Tongue (tissue), 1 donor: ENCODE measurements at regions not wholly inside any gene's neighbourhood (a gene's known extent, or its start where the extent isn't known, plus 50 kb on each side); places are given as distances from the start of the nearest gene placed in this dataset.

Experiments
- DNase-seq: peaks from one replicate; pipeline ENCODE4 v3.0.0-alpha.2; 2015

- no peak for DNase-seq
Measured at GRCh38 chr7:88495881-88496725, 189.4 kb upstream of the STEAP4 start.

DNA sequence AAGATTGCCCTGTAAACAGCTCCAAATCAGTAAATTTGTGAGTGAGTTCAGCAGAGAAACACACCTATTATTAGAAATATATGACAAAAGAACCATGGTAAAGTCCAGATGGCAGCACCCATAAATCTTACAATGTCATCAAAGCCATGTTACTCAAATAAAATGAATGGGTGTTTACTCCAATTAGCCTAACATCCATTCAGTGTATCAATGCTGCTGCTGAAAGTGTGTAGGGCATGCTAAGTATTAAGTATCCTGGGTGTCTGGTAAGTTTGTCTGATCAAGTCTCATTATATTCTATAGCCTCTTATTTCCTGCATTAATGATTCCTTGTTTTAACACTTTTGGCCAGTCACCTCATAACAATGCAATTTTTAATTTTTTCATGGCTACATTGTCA is 185.5 kb upstream of the STEAP4 start:
- no peak for DNase-seq

GRCh38 chr7:88490874-88491273 is 184.2 kb upstream of the STEAP4 start:
- DNase-seq = no peak

DNA sequence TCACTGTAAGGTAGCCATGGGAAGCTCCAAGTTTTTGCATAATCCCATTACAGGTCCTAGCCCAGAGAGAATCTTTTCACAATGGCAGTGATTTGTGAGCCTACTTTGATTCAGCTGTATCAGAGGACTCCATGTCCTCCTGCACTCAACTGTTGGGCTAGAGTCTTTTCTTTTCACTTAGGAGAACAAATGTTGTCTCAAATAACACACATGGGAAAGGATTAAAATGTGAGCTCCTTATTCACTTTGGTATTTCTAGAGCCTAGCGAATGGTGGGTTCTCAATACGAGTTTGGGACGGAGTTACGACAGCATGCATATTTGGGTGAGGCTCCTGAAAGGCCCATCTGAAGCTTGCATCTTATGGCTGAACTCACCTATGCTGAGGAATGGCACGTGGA is 183.5 kb upstream of the STEAP4 start:
- DNase-seq = no peak

GRCh38 chr7:88485821-88486220 is 179.1 kb upstream of the STEAP4 start:
- peak; percentile 46 for DNase-seq

DNA sequence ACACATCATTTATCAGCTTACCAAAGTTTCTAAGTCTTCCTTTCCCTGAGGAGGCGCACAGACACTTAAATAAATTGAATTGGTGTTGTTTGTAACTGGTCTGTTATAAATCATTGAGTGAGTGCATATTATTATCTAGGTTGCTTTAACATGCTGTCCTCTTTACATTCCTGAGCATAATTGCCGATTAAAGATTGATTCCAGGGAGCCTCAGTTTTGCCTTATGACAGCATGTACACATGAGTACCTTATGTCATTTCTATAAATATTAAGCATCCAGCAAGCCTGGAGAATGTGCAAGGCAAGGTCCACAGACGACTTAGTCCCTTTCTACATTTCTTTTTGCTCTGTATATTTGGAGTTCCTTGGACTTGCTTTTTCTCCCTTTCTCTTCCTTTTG is 177.9 kb upstream of the STEAP4 start:
- no peak for DNase-seq

GRCh38 chr7:88480896-88481295 is 174.2 kb upstream of the STEAP4 start:
- peak; percentile 81 for DNase-seq

DNA sequence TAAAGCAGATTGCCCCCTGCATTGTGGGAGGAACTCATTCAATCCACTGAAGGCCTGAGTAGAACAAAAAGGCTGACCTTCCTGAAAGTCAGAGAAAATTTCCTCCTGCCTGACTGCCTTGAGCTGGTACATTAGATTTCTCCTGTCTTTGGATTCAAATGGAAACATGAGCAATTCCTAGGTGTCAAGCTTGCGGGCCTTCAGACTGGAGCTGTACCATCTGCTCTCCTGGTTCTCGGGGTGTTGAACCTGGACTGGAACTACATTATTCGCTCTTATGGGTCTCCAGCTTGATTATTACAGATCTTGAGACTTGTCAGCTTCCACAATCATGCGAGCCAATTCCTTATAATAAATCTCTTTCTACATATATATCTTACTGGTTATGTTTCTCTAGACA is 173.6 kb upstream of the STEAP4 start:
- DNase-seq = peak; percentile 10

- DNase-seq = peak; percentile 89
Measured at GRCh38 chr7:88477976-88478375, 171.3 kb upstream of the STEAP4 start.

DNA sequence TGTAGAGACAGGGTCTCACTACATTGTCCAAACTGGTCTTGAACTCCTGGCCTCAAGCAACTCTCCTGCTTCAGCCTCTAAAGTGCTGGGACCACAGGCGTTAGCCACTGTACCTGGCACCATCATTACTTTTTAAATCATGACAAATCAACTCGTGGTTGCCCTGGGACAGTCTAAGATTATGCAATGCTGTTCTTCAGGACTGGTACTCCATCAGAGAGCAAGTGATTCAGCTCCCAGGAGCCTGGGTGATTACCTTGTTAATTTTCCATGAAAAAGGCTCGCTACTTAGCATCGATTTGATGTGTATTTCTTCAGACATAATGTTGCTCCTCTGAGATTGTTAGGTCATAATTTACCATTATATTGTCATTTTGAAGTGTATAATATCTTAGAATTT is 158.9 kb upstream of the STEAP4 start:
- no peak for DNase-seq

DNA sequence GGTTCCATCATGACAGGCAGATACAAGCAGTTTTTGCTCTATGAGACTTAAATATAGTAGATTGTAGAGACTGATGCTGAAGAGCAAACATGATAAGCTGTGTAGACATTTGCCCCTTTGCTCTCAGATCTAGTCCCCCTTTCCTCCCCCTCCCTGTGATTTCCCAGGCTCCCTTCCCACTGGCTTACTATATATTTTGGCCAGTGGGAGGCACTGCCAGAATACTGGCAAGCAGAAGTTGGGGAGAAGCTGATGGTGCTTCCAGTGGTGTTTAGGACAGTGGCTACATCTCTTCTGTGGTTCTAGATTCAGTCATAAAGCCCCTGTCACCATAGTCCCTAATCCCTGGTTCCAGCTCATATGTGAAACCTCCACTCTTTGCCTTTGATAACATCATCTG is 156.1 kb upstream of the STEAP4 start:
- DNase-seq = no peak

- no peak for DNase-seq
Measured at GRCh38 chr7:88460650-88461049, 154.0 kb upstream of the STEAP4 start.

DNA sequence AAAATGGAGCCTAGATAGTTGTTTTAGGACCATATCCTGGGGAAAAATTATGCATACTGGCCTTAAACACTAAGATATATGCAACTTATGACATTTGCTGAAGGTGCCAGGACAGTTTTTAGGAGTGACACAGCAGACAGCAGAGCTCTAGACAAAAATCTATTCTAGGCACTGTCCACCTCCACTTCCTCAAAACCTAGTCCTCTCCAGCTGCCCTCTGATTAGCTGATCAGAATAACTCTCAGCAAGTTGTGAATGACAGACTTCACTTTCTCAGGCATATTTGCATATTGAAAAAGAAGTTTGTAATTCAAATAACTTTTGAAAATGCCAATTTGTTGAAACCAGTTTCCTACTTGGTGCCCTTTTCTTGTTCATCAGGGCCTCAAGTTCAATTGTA is 152.3 kb upstream of the STEAP4 start:
- no peak for DNase-seq

DNA sequence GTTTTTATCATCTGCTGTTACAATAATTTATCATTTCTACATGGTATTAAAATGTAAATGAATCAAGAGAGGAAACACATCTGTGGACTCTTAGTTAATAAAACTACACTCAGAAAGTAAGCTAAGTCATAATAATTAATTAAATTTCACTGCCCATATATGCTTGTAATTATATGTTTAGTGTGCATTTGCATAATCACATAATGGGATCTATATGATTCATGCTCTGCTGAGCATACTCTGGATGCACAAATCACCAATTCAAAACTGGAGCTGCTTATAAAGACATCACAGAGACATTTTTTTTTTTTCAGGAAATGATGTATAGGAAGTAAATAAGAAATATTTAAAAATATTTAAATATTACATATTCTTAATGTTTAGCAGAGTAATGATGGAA is 151.6 kb upstream of the STEAP4 start:
- DNase-seq = no peak

- DNase-seq = no peak
Measured at GRCh38 chr7:88457320-88457719, 150.6 kb upstream of the STEAP4 start.

- no peak for DNase-seq
Measured at GRCh38 chr7:88456490-88456889, 149.8 kb upstream of the STEAP4 start.

DNA sequence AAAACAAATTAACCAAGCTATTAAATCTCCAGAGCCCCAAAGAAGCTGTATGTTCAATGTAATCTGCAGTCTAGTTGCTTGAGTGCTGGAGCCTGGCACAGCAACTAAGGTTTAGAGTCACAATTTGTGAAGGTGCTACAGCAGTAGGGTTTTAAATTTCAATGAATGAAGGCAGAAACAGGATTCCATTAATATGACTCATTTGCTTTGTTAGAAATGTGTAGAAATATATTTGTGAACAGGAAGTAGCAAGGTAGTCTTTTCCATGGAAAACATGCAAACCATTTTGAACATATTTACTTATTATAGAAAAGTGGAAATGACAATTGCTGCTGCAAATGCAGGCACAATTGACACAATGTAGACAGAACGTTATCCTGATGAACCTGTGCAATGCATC is 149.0 kb upstream of the STEAP4 start:
- no peak for DNase-seq

DNA sequence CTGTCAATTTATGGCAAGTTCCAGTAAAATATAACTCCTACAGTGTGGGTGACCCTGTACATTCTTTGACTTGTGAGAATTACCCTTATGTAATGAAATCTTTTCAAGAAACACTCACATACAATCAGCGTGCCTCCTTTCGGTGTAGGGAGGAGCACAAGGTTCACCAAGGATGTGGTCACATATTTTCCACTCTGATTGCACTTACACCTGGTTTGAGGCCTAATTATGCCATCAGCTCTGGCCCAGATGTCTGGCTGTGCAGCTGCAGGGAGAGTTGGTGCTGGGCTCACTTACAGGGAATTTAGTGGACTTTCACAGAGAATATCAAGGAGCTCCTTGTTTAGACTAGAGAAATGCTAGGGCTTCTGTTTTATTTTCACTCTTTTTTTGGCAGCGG is 146.0 kb upstream of the STEAP4 start:
- no peak for DNase-seq

- DNase-seq = no peak
Measured at GRCh38 chr7:88450874-88451273, 144.2 kb upstream of the STEAP4 start.

- no peak for DNase-seq
Measured at GRCh38 chr7:88449410-88449809, 142.7 kb upstream of the STEAP4 start.

DNA sequence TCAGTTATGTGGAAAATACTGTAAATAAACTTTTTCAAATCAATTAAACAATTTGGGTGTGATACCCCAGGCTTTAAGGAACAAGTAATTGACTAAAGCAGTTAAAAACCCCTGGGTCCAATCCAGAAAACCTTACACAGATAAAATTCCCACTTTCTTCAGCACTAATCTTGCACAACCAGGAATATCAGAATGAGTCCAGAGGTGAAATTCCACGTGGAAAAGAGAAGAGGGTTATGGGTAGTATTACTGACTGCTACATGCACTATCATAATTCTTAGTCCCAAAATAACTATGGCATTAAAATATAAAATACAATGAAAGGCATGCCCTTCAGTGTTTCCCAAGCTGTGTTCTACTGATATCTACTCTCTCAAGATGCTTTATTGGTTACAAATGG is 135.7 kb upstream of the STEAP4 start:
- no peak for DNase-seq

- no peak for DNase-seq
Measured at GRCh38 chr7:88437132-88437531, 130.4 kb upstream of the STEAP4 start.

GRCh38 chr7:88432301-88432700 is 125.6 kb upstream of the STEAP4 start:
- peak; percentile 78 for DNase-seq

DNA sequence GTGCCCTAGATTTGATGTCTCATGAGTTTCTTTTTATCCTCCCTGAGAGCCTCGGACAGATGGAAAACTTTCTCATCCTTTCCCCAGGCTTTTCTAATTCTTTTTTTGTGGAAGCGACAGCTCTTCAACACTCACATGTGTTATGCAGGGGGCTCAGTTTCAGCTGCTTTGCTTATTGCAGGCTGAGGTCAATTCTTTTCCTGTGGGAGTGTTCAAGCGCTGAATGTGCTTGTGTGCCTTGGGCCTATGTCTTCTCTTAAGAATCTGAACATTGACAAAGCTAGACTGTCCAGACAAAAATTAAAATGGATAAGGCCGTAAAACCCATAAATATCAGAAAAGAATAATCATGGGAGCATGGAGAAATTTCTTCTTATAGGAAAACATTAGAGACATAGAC is 125.2 kb upstream of the STEAP4 start:
- DNase-seq = peak; percentile 71

DNA sequence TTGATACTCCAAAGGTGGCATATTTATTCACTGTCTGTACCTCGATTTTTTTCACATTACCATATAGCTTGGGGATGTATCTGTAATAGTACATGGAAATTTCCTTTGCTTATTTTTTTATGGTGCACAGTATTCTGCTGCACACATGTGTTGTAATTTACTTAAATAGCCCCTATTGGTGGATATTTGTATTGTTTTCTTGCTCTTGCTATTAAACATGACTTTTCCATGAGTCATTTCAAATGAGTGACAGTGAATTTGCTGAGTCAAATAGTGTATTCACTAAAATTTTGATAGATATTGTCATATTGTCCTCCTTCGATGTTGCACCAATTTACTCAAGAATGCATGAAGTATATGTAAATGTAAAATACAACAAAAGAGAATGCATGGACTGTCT is 122.7 kb upstream of the STEAP4 start:
- DNase-seq = no peak
